IPS-NIHi7 (cell line): ENCODE measurements at regions not wholly inside any gene's neighbourhood (a gene's known extent, or its start where the extent isn't known, plus 50 kb on each side); places are given as distances from the start of the nearest gene placed in this dataset.
"Not testable (repeated sequence)": the region's sequence is repeated elsewhere in the genome, so short reads cannot be mapped to it uniquely, and the experiment has no call there.

ENCODE experiments used
- DNase-seq: peaks from one replicate; pipeline ENCODE4 v3.0.0; 2012; ENCODE audit warnings: mixed read lengths; ENCODE audit errors: extremely low spot score

- DNase-seq: not testable (repeated sequence)
Observed at GRCh38 chr5:163355811-163356210, 81.6 kb upstream of the CCNG1 start.

GRCh38 chr5:163357636-163358035 lies 79.8 kb upstream of the CCNG1 start:
- DNase-seq: no peak

GRCh38 chr5:163360656-163361055 lies 76.7 kb upstream of the CCNG1 start:
- DNase-seq: no peak

- DNase-seq: no peak
Observed at GRCh38 chr5:163361450-163361849, 75.9 kb upstream of the CCNG1 start.

GRCh38 chr5:163362840-163363371 lies 74.5 kb upstream of the CCNG1 start:
- DNase-seq: no peak

GRCh38 chr5:163363389-163363788 lies 74.0 kb upstream of the CCNG1 start:
- DNase-seq: no peak

GRCh38 chr5:163366757-163367156 lies 70.6 kb upstream of the CCNG1 start:
- no peak for DNase-seq

- DNase-seq: no peak
Observed at GRCh38 chr5:163369776-163370385, 67.5 kb upstream of the CCNG1 start.

- DNase-seq: no peak
Observed at GRCh38 chr5:163373436-163374084, 63.8 kb upstream of the CCNG1 start.

- no peak for DNase-seq
Observed at GRCh38 chr5:163377982-163378381, 59.4 kb upstream of the CCNG1 start.

GRCh38 chr5:163379298-163380155 lies 57.9 kb upstream of the CCNG1 start:
- peak; percentile 19 for DNase-seq

- no peak for DNase-seq
Observed at GRCh38 chr5:163381832-163382231, 55.6 kb upstream of the CCNG1 start.

GRCh38 chr5:163383754-163384153 lies 53.6 kb upstream of the CCNG1 start:
- DNase-seq: no peak

- DNase-seq: no peak
Observed at GRCh38 chr5:163384669-163385068, 52.7 kb upstream of the CCNG1 start.

- no peak for DNase-seq
Observed at GRCh38 chr5:163385271-163385670, 52.1 kb upstream of the CCNG1 start.

GRCh38 chr5:163385824-163386223 lies 51.6 kb upstream of the CCNG1 start:
- DNase-seq: no peak

GRCh38 chr5:163386352-163386751 lies 51.0 kb upstream of the CCNG1 start:
- DNase-seq: no peak

- DNase-seq: no peak
Observed at GRCh38 chr5:163387589-163388343, 49.6 kb upstream of the CCNG1 start.
